GM12878 (cell line): ENCODE measurements at regions not wholly inside any gene's neighbourhood (a gene's known extent, or its start where the extent isn't known, plus 50 kb on each side); places are given as distances from the start of the nearest gene placed in this dataset.
A peak's percentile ranks its signal among the peaks of the same experiment; 100 is the strongest.

ENCODE experiments used
- ATAC-seq: fragments of 200-7000 bp; cut with Tn5 transposase; 3 replicates; pipeline ENCODE4 v1.9.1; 2020; ENCODE audit warnings: mild to moderate bottlenecking, moderate library complexity
- BruUV-seq: library from RNA; stranded (reverse); fragments of 400-500 nt; replicated peaks from 2 replicates; lab custom pipeline; 2021; lab: Mats Ljungman, UMichigan
- CTCF ChIA-PET: fragments of 300-600 bp; sonication (Branson Sonifier 250); formaldehyde crosslinking; extraction: SDS; loops from one replicate; lab custom pipeline; 2021; ENCODE audit warnings: inconsistent platforms; lab: Yijun Ruan, JAX
- POLR2A ChIA-PET: fragments of 350-600 bp; formaldehyde crosslinking; extraction: SDS; loops from one replicate; lab custom pipeline; 2021; ENCODE audit warnings: inconsistent platforms; lab: Charles Lee
- RAD21 ChIA-PET: fragments of 300-600 bp; sonication (Branson Sonifier 250); formaldehyde crosslinking; loops from one replicate; lab custom pipeline; 2023; ENCODE audit warnings: antibody characterized with exemption; ENCODE audit not compliant: unreplicated experiment; lab: Charles Lee
- SMC1A ChIA-PET: fragments of 300-600 bp; sonication (Branson Sonifier 250); formaldehyde crosslinking; loops from one replicate; lab custom pipeline; 2023; ENCODE audit not compliant: unreplicated experiment, uncharacterized antibody; lab: Charles Lee
- DNase-seq: peaks from one replicate; pipeline ENCODE4 v3.0.0-alpha.2; 2011; ENCODE audit warnings: low read depth, low spot score
- FAIRE-seq: peaks from 3 replicates; lab custom pipeline; 2011; peaks lifted over from hg19 to GRCh38; lab: Jason Lieb, UNC
- H2AFZ ChIP-seq: 2 replicates; pipeline ENCODE4 v1.6.0; 2011; ENCODE audit warnings: low read depth, low read length, control low read depth; ENCODE audit not compliant: control insufficient read depth
- H3K27ac ChIP-seq: 2 replicates; pipeline ENCODE4 v1.5.1; 2011; ENCODE audit warnings: control low read depth; ENCODE audit not compliant: control insufficient read depth, insufficient read depth
- H3K27me3 ChIP-seq, 2 experiments: replicated peaks in 1 of 2; 2 replicates each; pipeline versions ENCODE4 v1.6.0 to v1.6.1; 2011; ENCODE audit warnings: low read length in 1 of 2; ENCODE audit not compliant: control insufficient read depth in 2 of 2, insufficient read depth in 2 of 2
- H3K36me3 ChIP-seq, 2 experiments: 2 replicates each; pipeline ENCODE4 v1.5.1; 2011; ENCODE audit warnings: low read length in 1 of 2; ENCODE audit not compliant: control insufficient read depth in 2 of 2, insufficient read depth in 2 of 2
- H3K4me1 ChIP-seq: 2 replicates; pipeline ENCODE4 v1.6.1; 2011; ENCODE audit warnings: mild to moderate bottlenecking, low read length, moderate library complexity, mixed read lengths; ENCODE audit not compliant: control insufficient read depth, insufficient read depth
- H3K4me2 ChIP-seq: 2 replicates; pipeline ENCODE4 v1.6.0; 2011; ENCODE audit warnings: control low read depth; ENCODE audit not compliant: control insufficient read depth, insufficient read depth
- H3K4me3 ChIP-seq: fragments of 200-600 bp; sonication (generic); 2 replicates; pipeline ENCODE4 v1.5.1; 2016
- H3K79me2 ChIP-seq: 2 replicates; pipeline ENCODE4 v1.6.0; 2011; ENCODE audit warnings: low read length; ENCODE audit not compliant: control insufficient read depth, insufficient read depth
- H3K9ac ChIP-seq: 2 replicates; pipeline ENCODE4 v1.8.0; 2011; ENCODE audit warnings: low read length, control low read depth, mixed read lengths; ENCODE audit not compliant: control insufficient read depth, insufficient read depth
- H3K9me3 ChIP-seq: replicated peaks from 3 replicates; pipeline ENCODE4 v1.5.1; 2011; ENCODE audit warnings: mild to moderate bottlenecking, low read length; ENCODE audit not compliant: control insufficient read depth, insufficient read depth
- H4K20me1 ChIP-seq: 2 replicates; pipeline ENCODE4 v1.6.0; 2011; ENCODE audit not compliant: control insufficient read depth, insufficient read depth
- BRCA1 ChIP-seq: IDR thresholded peaks from 2 replicates; pipeline ENCODE4 v1.6.1; 2011; ENCODE audit warnings: low read depth, low read length, improper control_type of control experiment
- CHD1 ChIP-seq: IDR thresholded peaks from 2 replicates; pipeline ENCODE4 v1.6.1; 2012; ENCODE audit warnings: low read depth, low read length, improper control_type of control experiment
- CTCF ChIP-seq, 3 experiments: IDR thresholded peaks in 2 of 3; conservative IDR thresholded peaks in 1 of 3; 2 replicates each; pipeline ENCODE4 v1.5.1; 2011; ENCODE audit warnings: low read depth in 3 of 3, low read length in 3 of 3, mild to moderate bottlenecking in 3 of 3, control low read depth in 2 of 3, moderate library complexity in 2 of 3, inconsistent platforms in 1 of 3, mixed read lengths in 1 of 3; ENCODE audit not compliant: control insufficient read depth in 2 of 3, insufficient read depth in 1 of 3; ENCODE audit errors: extremely low read depth in 1 of 3
- EGR1 ChIP-seq, 2 experiments: IDR thresholded peaks; 1 replicate in 1 of 2; 2 replicates in 1 of 2; pipeline ENCODE4 v1.6.1; 2011 to 2012; ENCODE audit warnings: low read depth in 2 of 2, low read length in 2 of 2, borderline replicate concordance in 1 of 2, mild to moderate bottlenecking in 1 of 2, moderate library complexity in 1 of 2
- HDAC6 ChIP-seq: fragments of 200-600 bp; sonication (generic); IDR thresholded peaks from one replicate; pipeline ENCODE4 v1.8.0; 2017; ENCODE audit warnings: antibody characterized with exemption; ENCODE audit not compliant: unreplicated experiment
- MAX ChIP-seq: IDR thresholded peaks from 2 replicates; pipeline ENCODE4 v1.6.1; 2012; ENCODE audit warnings: low read depth, low read length, improper control_type of control experiment
- MEF2B ChIP-seq: fragments of 450-650 bp; IDR thresholded peaks from 2 replicates; pipeline ENCODE4 v1.6.1; 2018; ENCODE audit warnings: mild to moderate bottlenecking, moderate library complexity; ENCODE audit not compliant: partially characterized antibody, poor library complexity, severe bottlenecking
- NFXL1 ChIP-seq: fragments of 450-650 bp; IDR thresholded peaks from 2 replicates; pipeline ENCODE4 v1.6.1; 2017; ENCODE audit warnings: antibody characterized with exemption, mild to moderate bottlenecking, borderline replicate concordance
- POLR2AphosphoS2 ChIP-seq: IDR thresholded peaks from 2 replicates; pipeline ENCODE4 v1.6.1; 2011; ENCODE audit warnings: low read depth, mild to moderate bottlenecking, low read length, improper control_type of control experiment, moderate library complexity
- RBBP5 ChIP-seq: fragments of 200-600 bp; sonication (generic); conservative IDR thresholded peaks from 2 replicates; pipeline ENCODE4 v1.6.1; 2016
- SP1 ChIP-seq: IDR thresholded peaks from one replicate; pipeline ENCODE4 v1.6.1; 2011; ENCODE audit warnings: low read depth, low read length
- SUPT20H ChIP-seq: IDR thresholded peaks from 2 replicates; pipeline ENCODE4 v1.6.1; 2011; ENCODE audit warnings: low read depth, mild to moderate bottlenecking, low read length, moderate library complexity, borderline replicate concordance; ENCODE audit not compliant: control insufficient read depth
- YY1 ChIP-seq: IDR thresholded peaks from 2 replicates; pipeline ENCODE4 v1.6.1; 2011; ENCODE audit warnings: low read depth, mild to moderate bottlenecking, low read length
- WGBS: methylation state at CpG from one replicate; pipeline ENCODE4 v1.1.6; 2016; ENCODE audit warnings: low lambda C conversion rate; ENCODE audit not compliant: insufficient replicate concordance, insufficient coverage; ENCODE audit errors: missing lambda C conversion rate; 5-methylcytosine and 5-hydroxymethylcytosine counted together
- in situ Hi-C: fragments of 300-500 bp; cut with MboI; formaldehyde crosslinking; loops from 9 replicates; pipeline ENCODE4 v1.14.3; 2018; ENCODE audit warnings: mixed read lengths
- intact Hi-C: fragments of 100-400 bp; cut with micrococcal nuclease; formaldehyde crosslinking; loops from one replicate; pipeline ENCODE4 v1.14.2; 2022; ENCODE audit not compliant: unreplicated experiment
- TF ChIP-seq, protein P1 (sequence below): fragments of 450-650 bp; IDR thresholded peaks from 2 replicates; pipeline ENCODE4 v1.6.1; 2016; ENCODE audit warnings: mild to moderate bottlenecking

- intact Hi-C loops: no loop called here
- DNase-seq: no peak
- H3K4me2 ChIP-seq: no peak overlapping the region
- no peak overlapping the region for H3K27ac ChIP-seq
- H3K27me3 ChIP-seq: no peaks in the 10 kb centered on the region
- no peak overlapping the region for H3K9ac ChIP-seq
- no peak for FAIRE-seq
- no peaks in the 10 kb centered on the region for H3K4me1 ChIP-seq
- no peak overlapping the region for H2AFZ ChIP-seq
- no peaks in the 10 kb centered on the region for H3K79me2 ChIP-seq
- BruUV-seq: no TSS peak
- ChIA-PET CTCF (interaction anchor here (0.6 kb wide), 1 partner anchor 65 kb away, joined by 3 read pairs; no protein-coding TSS in a partner anchor), RAD21 (interaction anchor here (0.7 kb wide), 1 partner anchor 162 kb away, joined by 3 read pairs; no protein-coding TSS in a partner anchor)
- no peaks in the 10 kb centered on the region for H4K20me1 ChIP-seq
- H3K36me3 ChIP-seq: no peaks in the 10 kb centered on the region
- H3K9me3 ChIP-seq: no peaks in the 10 kb centered on the region
- 77% methylated on average over 4 of the region's 4 CpGs for WGBS
- TF ChIP-seq YY1 (no peak), RBBP5 (no peak)
- TF ChIP-seq, all 136 proteins: peak for 0
- in situ Hi-C loops: no loop called here
- POLR2A ChIA-PET: no interaction called here
- SMC1A ChIA-PET: interaction anchor here (1.4 kb wide), 1 partner anchor 28 kb away, joined by 3 read pairs; no protein-coding TSS in a partner anchor
- ATAC-seq: no peak
- no peak overlapping the region for H3K4me3 ChIP-seq
These were observed 146.0 kb upstream of the SERTAD2 start for GRCh38 chr2:64799592-64800252.

GRCh38 chr2:64803776-64804175 lies 150.1 kb upstream of the SERTAD2 start:
- Histone ChIP-seq H2AFZ (no peak overlapping the region), H3K27me3 (no peaks in the 10 kb centered on the region), H4K20me1 (no peaks in the 10 kb centered on the region), H3K9me3 (no peaks in the 10 kb centered on the region), H3K27ac (no peak overlapping the region), H3K36me3 (no peaks in the 10 kb centered on the region), H3K4me3 (no peak overlapping the region), H3K79me2 (no peaks in the 10 kb centered on the region), H3K4me1 (peaks cover 11% of the 10 kb centered on the region), H3K9ac (no peak overlapping the region), H3K4me2 (no peak overlapping the region)
- 56% methylated on average over 2 of the region's 2 CpGs for WGBS
- RAD21 ChIA-PET: no interaction called here
- BruUV-seq: no TSS peak
- POLR2A ChIA-PET: no interaction called here
- FAIRE-seq (peak; percentile 74), DNase-seq (no peak), ATAC-seq (no peak)
- in situ Hi-C loops: no loop called here
- CTCF ChIA-PET: no interaction called here
- intact Hi-C loops: no loop called here
- SMC1A ChIA-PET: no interaction called here
- TF ChIP-seq NFXL1 (no peak), SP1 (no peak), CTCF (IDR thresholded peaks at IDR 0.05 in 2 of 3, conservative IDR thresholded peaks at IDR 0.05 in 1 of 3; ENCODE audit: control insufficient read depth in 2 of 3, extremely low read depth in 1 of 3, insufficient read depth in 1 of 3, low read depth in 3 of 3, low read length in 3 of 3) (no peak), MEF2B (no peak), HDAC6 (no peak), SUPT20H (no peak), EGR1 (IDR thresholded peaks at IDR 0.05; ENCODE audit: borderline replicate concordance in 1 of 2, low read depth in 2 of 2, low read length in 2 of 2) (no peak), BRCA1 (no peak), POLR2AphosphoS2 (no peak), MAX (no peak), CHD1 (no peak)
- TF ChIP-seq, protein P1, sequence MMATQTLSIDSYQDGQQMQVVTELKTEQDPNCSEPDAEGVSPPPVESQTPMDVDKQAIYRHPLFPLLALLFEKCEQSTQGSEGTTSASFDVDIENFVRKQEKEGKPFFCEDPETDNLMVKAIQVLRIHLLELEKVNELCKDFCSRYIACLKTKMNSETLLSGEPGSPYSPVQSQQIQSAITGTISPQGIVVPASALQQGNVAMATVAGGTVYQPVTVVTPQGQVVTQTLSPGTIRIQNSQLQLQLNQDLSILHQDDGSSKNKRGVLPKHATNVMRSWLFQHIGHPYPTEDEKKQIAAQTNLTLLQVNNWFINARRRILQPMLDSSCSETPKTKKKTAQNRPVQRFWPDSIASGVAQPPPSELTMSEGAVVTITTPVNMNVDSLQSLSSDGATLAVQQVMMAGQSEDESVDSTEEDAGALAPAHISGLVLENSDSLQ: no peak
